H1 (cell line): ENCODE measurements at regions not wholly inside any gene's neighbourhood (a gene's known extent, or its start where the extent isn't known, plus 50 kb on each side); places are given as distances from the start of the nearest gene placed in this dataset.

Experiments
- CTCF ChIP-seq, 3 experiments: IDR thresholded peaks; 1 replicate in 2 of 3; 2 replicates in 1 of 3; pipeline versions ENCODE4 v1.5.1 to v1.6.1; 2011; ENCODE audit warnings: low read length in 3 of 3, mild to moderate bottlenecking in 3 of 3, inconsistent platforms in 2 of 3, low read depth in 1 of 3, moderate library complexity in 1 of 3; ENCODE audit not compliant: insufficient read depth in 1 of 3; ENCODE audit errors: control extremely low read depth in 1 of 3
- USF2 ChIP-seq: IDR thresholded peaks from 2 replicates; pipeline ENCODE4 v1.6.1; 2011; ENCODE audit warnings: low read length, improper control_type of control experiment

GRCh38 chr16:79659344-79659743, 58.8 kb upstream of the MAF start:
- TF ChIP-seq CTCF (IDR thresholded peaks at IDR 0.05; ENCODE audit: control extremely low read depth in 1 of 3, insufficient read depth in 1 of 3, low read depth in 1 of 3, low read length in 3 of 3) (no peak), USF2 (no peak)
